ENCODE measurements at regions not wholly inside any gene's neighbourhood (a gene's known extent, or its start where the extent isn't known, plus 50 kb on each side); places are given as distances from the start of the nearest gene placed in this dataset.
"Not testable (repeated sequence)": the region's sequence is repeated elsewhere in the genome, so short reads cannot be mapped to it uniquely, and the experiment has no call there.

DNA sequence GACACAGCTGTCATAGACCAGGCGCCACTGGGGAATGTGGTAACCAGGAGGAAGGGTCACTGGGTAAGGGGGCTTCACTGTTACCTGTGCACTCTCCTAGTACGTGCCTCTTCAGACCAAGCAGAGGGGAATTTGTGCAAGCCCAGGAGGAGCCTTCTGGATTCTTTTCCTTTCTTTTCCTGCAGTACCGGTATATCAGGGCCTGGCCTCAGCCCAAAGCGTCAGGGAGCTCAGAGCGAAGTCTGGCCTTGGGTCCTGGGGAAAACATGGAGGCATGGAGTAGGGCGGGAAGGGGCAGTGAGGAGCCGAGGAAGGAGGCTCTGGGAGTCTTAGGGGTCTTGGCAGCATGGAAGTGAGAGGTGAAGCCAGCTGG, 133.6 kb upstream of the GDF10 start:
- H3K27me3 ChIP-seq (ENCODE audit: insufficient read depth, low read depth): no peaks in the 10 kb centered on the region
- peaks cover 19% of the 10 kb centered on the region for H3F3A ChIP-seq (ENCODE audit: insufficient read depth, low read depth)
- H3K4me3 ChIP-seq: no peak overlapping the region
- no peaks in the 10 kb centered on the region for H4K20me1 ChIP-seq (ENCODE audit: insufficient read depth)
- ChIA-PET POLR2A (ENCODE audit: unreplicated experiment) (interaction anchor here (0.6 kb wide), 1 partner anchor 318 kb away, joined by 3 read pairs; the partner anchor contains the start of gene ANXA8), CTCF (interaction anchor here (1.0 to 1.7 kb wide), 3 partner anchors 118 to 145 kb away, joined by 3 to 8 read pairs (median 3); no protein-coding TSS in a partner anchor)
- no peaks in the 10 kb centered on the region for H3K36me3 ChIP-seq (ENCODE audit: low read depth)
- H3K4me1 ChIP-seq (replicated peaks; ENCODE audit: insufficient read depth): peaks cover 47% of the 10 kb centered on the region
- TF ChIP-seq EZH2 (IDR thresholded peaks at IDR 0.05; ENCODE audit: low read depth): no peak
- TF ChIP-seq, protein P1, sequence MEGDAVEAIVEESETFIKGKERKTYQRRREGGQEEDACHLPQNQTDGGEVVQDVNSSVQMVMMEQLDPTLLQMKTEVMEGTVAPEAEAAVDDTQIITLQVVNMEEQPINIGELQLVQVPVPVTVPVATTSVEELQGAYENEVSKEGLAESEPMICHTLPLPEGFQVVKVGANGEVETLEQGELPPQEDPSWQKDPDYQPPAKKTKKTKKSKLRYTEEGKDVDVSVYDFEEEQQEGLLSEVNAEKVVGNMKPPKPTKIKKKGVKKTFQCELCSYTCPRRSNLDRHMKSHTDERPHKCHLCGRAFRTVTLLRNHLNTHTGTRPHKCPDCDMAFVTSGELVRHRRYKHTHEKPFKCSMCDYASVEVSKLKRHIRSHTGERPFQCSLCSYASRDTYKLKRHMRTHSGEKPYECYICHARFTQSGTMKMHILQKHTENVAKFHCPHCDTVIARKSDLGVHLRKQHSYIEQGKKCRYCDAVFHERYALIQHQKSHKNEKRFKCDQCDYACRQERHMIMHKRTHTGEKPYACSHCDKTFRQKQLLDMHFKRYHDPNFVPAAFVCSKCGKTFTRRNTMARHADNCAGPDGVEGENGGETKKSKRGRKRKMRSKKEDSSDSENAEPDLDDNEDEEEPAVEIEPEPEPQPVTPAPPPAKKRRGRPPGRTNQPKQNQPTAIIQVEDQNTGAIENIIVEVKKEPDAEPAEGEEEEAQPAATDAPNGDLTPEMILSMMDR (conservative IDR thresholded peaks at IDR 0.05): no peak
- H3K27ac ChIP-seq: no peak overlapping the region
- H3K9me3 ChIP-seq (ENCODE audit: insufficient read depth, low read depth): peaks cover 7% of the 10 kb centered on the region; the same call in 1 of the 2 replicates
- intact Hi-C loops (cut with micrococcal nuclease; ENCODE audit: unreplicated experiment): loop anchor here (2.0 to 10.0 kb wide), 2 partner anchors 28 to 122 kb away; no protein-coding TSS in a partner anchor
- H3K4me2 ChIP-seq: no peak overlapping the region
- no peaks in the 10 kb centered on the region for H3K9me2 ChIP-seq (ENCODE audit: insufficient read depth)
- DNase-seq: no peak
- no peak overlapping the region for H2AFZ ChIP-seq
- no peaks in the 10 kb centered on the region for H3K79me2 ChIP-seq (ENCODE audit: low read depth)
- no TSS peak for BruUV-seq (replicated peaks)

GRCh38 chr10:47166808-47167581, 133.0 kb upstream of the GDF10 start:
- POLR2A ChIA-PET (ENCODE audit: unreplicated experiment): interaction anchor here (0.7 kb wide), 1 partner anchor 75 kb away, joined by 13 read pairs; no protein-coding TSS in a partner anchor
- not testable (repeated sequence) for H3K79me2 ChIP-seq (ENCODE audit: low read depth); H3K9me2 ChIP-seq (ENCODE audit: insufficient read depth); H3K27me3 ChIP-seq (ENCODE audit: insufficient read depth, low read depth); BruUV-seq (replicated peaks); H3K36me3 ChIP-seq (ENCODE audit: low read depth); H3K9me3 ChIP-seq (ENCODE audit: insufficient read depth, low read depth); H4K20me1 ChIP-seq (ENCODE audit: insufficient read depth)
- Histone ChIP-seq H3F3A (ENCODE audit: insufficient read depth, low read depth) (peaks cover 19% of the 10 kb centered on the region), H3K4me3 (peak overlapping the region; percentile 42; the same call in 1 of the 2 replicates), H2AFZ (peak overlapping the region; percentile 79), H3K4me2 (peak overlapping the region; percentile 85), H3K4me1 (replicated peaks; ENCODE audit: insufficient read depth) (peaks cover 47% of the 10 kb centered on the region), H3K27ac (peak overlapping the region; percentile 44)
- intact Hi-C loops (cut with micrococcal nuclease; ENCODE audit: unreplicated experiment): loop anchor here (2.0 to 10.0 kb wide), 2 partner anchors 28 to 122 kb away; no protein-coding TSS in a partner anchor
- DNase-seq: peak; percentile 49 to 74
- CTCF ChIA-PET: interaction anchor here (1.7 kb wide), 2 partner anchors 119 to 145 kb away, joined by 3 to 8 read pairs; no protein-coding TSS in a partner anchor

DNA sequence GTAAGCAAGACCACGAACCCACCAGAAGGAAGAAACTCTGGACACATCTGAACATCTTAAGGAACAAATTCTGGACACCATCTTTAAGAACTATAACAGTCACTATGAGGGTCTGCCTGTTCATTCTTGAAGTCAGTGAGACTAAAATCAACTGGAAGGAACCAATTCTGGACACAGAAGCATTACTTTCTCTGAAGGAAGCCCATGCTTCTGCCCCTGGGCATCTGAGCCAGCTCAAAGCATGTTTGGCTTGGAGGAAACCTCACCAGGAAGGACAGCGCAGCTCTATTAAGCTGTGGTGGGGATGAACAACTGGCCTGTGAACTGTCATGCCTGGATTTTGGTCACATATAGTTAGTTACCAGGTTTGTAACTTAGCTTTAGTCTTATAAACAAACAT, 132.4 kb upstream of the GDF10 start:
- no peaks in the 10 kb centered on the region for H3K9me2 ChIP-seq (ENCODE audit: insufficient read depth)
- H3K36me3 ChIP-seq (ENCODE audit: low read depth): no peaks in the 10 kb centered on the region
- peaks cover 19% of the 10 kb centered on the region for H3F3A ChIP-seq (ENCODE audit: insufficient read depth, low read depth)
- H3K79me2 ChIP-seq (ENCODE audit: low read depth): no peaks in the 10 kb centered on the region
- TSS peak; percentile 16 for BruUV-seq (replicated peaks)
- intact Hi-C loops (cut with micrococcal nuclease; ENCODE audit: unreplicated experiment): loop anchor here (2.0 to 10.0 kb wide), 2 partner anchors 29 to 123 kb away; no protein-coding TSS in a partner anchor
- H2AFZ ChIP-seq: peak overlapping the region; percentile 79
- peak overlapping the region; percentile 42; the same call in 1 of the 2 replicates for H3K4me3 ChIP-seq
- ChIA-PET POLR2A (ENCODE audit: unreplicated experiment) (interaction anchor here (0.7 kb wide), 1 partner anchor 74 kb away, joined by 13 read pairs; no protein-coding TSS in a partner anchor), CTCF (interaction anchor here (1.7 kb wide), 1 partner anchor 120 kb away, joined by 3 read pairs; no protein-coding TSS in a partner anchor)
- H3K9me3 ChIP-seq (ENCODE audit: insufficient read depth, low read depth): 0 out of 2 replicates have a peak, but pooled peaks cover 7% of the 10 kb centered on the region
- H3K4me2 ChIP-seq: peak overlapping the region; percentile 85
- TF ChIP-seq EZH2 (IDR thresholded peaks at IDR 0.05; ENCODE audit: low read depth): no peak
- TF ChIP-seq, protein P1 (conservative IDR thresholded peaks at IDR 0.05): no peak
- H3K27ac ChIP-seq: peak overlapping the region; percentile 49
- DNase-seq: no peak
- H3K27me3 ChIP-seq (ENCODE audit: insufficient read depth, low read depth): no peaks in the 10 kb centered on the region
- peaks cover 47% of the 10 kb centered on the region for H3K4me1 ChIP-seq (replicated peaks; ENCODE audit: insufficient read depth)
- H4K20me1 ChIP-seq (ENCODE audit: insufficient read depth): no peaks in the 10 kb centered on the region
